GM12875 (cell line): ENCODE measurements at regions not wholly inside any gene's neighbourhood (a gene's known extent, or its start where the extent isn't known, plus 50 kb on each side); places are given as distances from the start of the nearest gene placed in this dataset.

Source experiments
- H3K4me3 ChIP-seq: one replicate; pipeline ENCODE4 v1.5.1; 2011; ENCODE audit warnings: low read depth, low read length, control low read depth
- CTCF ChIP-seq: IDR thresholded peaks from 2 replicates; pipeline ENCODE4 v1.5.1; 2011; ENCODE audit warnings: low read depth, mild to moderate bottlenecking, control low read depth, inconsistent platforms, low read length, moderate library complexity, borderline replicate concordance; ENCODE audit not compliant: insufficient read depth

GRCh38 chr2:122028371-122029100 is 273.1 kb downstream of the TSN start:
- no peak for TF ChIP-seq CTCF

GRCh38 chr2:122029456-122029855 is 274.0 kb downstream of the TSN start:
- no peak for TF ChIP-seq CTCF
- H3K4me3 ChIP-seq: no peak overlapping the region

More at GRCh38 chr2:122028371-122029100, 273.1 kb downstream of the TSN start:
- no peak overlapping the region for H3K4me3 ChIP-seq

- H3K4me3 ChIP-seq: no peak overlapping the region
- TF ChIP-seq CTCF: no peak
Observed at GRCh38 chr2:122029945-122030344, 274.5 kb downstream of the TSN start.

GRCh38 chr2:122031544-122032263 is 276.3 kb downstream of the TSN start:
- TF ChIP-seq CTCF: no peak
- H3K4me3 ChIP-seq: no peak overlapping the region

- no peak overlapping the region for H3K4me3 ChIP-seq
- TF ChIP-seq CTCF: no peak
Observed at GRCh38 chr2:122032264-122032645, 276.8 kb downstream of the TSN start.

GRCh38 chr2:122033778-122034177 is 278.3 kb downstream of the TSN start:
- no peak for TF ChIP-seq CTCF
- H3K4me3 ChIP-seq: no peak overlapping the region

GRCh38 chr2:122034344-122034743 is 278.9 kb downstream of the TSN start:
- no peak for TF ChIP-seq CTCF

More at GRCh38 chr2:122034344-122034743, 278.9 kb downstream of the TSN start:
- H3K4me3 ChIP-seq: no peak overlapping the region
